Upper lobe of left lung (tissue), 4 donors: ENCODE measurements at regions not wholly inside any gene's neighbourhood (a gene's known extent, or its start where the extent isn't known, plus 50 kb on each side); places are given as distances from the start of the nearest gene placed in this dataset.

Experiments used
- EP300 ChIP-seq, 4 donors: sonication (generic); formaldehyde crosslinking; IDR thresholded peaks; one replicate each; pipeline ENCODE4 v1.5.1; 2017; ENCODE audit warnings: antibody characterized with exemption in 4 of 4, control low read depth in 2 of 4
- POLR2A ChIP-seq, 4 donors: fragments of 450-650 bp; IDR thresholded peaks; one replicate each; pipeline ENCODE4 v1.5.1; 2016 to 2017; ENCODE audit warnings: antibody characterized with exemption in 4 of 4, mild to moderate bottlenecking in 2 of 4
- POLR2AphosphoS5 ChIP-seq, 2 donors: sonication (generic); formaldehyde crosslinking; IDR thresholded peaks; one replicate each; pipeline ENCODE4 v1.5.1; 2017; ENCODE audit warnings: antibody characterized with exemption in 2 of 2
- TF ChIP-seq, protein P1 (sequence below), 6 experiments: fragments of 450-650 bp in 4 of 6; fragments of 200-600 bp in 2 of 6; sonication (generic) in 2 of 6; IDR thresholded peaks; one replicate each; pipeline ENCODE4 v1.5.1; 2016 to 2019; ENCODE audit warnings: antibody characterized with exemption in 6 of 6

- TF ChIP-seq POLR2AphosphoS5 (IDR thresholded peaks at IDR 0.05) (no peak), POLR2A (IDR thresholded peaks at IDR 0.05) (no peak), EP300 (IDR thresholded peaks at IDR 0.05) (no peak)
- TF ChIP-seq, protein P1, sequence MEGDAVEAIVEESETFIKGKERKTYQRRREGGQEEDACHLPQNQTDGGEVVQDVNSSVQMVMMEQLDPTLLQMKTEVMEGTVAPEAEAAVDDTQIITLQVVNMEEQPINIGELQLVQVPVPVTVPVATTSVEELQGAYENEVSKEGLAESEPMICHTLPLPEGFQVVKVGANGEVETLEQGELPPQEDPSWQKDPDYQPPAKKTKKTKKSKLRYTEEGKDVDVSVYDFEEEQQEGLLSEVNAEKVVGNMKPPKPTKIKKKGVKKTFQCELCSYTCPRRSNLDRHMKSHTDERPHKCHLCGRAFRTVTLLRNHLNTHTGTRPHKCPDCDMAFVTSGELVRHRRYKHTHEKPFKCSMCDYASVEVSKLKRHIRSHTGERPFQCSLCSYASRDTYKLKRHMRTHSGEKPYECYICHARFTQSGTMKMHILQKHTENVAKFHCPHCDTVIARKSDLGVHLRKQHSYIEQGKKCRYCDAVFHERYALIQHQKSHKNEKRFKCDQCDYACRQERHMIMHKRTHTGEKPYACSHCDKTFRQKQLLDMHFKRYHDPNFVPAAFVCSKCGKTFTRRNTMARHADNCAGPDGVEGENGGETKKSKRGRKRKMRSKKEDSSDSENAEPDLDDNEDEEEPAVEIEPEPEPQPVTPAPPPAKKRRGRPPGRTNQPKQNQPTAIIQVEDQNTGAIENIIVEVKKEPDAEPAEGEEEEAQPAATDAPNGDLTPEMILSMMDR (IDR thresholded peaks at IDR 0.05), result no peak
Observed at GRCh38 chr4:176864238-176864637, 71.5 kb upstream of the VEGFC start.
